ENCODE measurements at regions not wholly inside any gene's neighbourhood (a gene's known extent, or its start where the extent isn't known, plus 50 kb on each side); places are given as distances from the start of the nearest gene placed in this dataset.

DNA sequence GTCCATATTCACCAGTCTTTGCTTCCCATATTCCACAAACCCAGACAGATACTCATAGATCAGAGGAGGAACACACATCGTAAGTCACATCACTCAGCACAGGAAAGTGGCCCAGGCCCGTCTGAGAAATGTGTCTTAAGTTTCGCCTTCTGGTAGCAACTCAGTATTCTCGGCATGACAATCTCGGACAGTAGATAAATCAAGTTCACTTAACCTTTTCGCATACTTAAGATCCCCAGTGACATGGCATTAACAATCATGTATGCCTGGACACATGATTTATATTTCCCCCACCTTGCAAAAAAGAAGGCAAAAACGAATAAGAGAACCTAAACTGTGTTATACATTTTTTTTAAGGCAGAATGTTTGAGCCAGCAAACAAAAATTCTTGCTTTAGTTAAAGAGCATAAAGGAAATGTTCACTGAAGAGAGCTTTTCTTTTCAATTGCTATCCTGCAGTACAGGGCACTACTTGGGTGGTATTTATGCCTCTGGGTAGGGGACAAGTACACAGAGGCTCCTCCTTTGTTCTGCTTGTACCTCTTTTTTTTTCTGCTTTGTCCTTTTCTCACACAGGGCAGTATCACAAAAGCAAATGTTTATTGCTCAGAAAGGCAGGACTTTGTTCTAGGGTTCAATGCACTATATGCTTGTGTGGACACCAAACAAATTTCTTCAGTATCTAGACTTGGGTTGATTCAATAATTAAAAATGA, 360.6 kb downstream of the TDRD3 start:
- H3K4me2 ChIP-seq = no peak overlapping the region
- 60% methylated on average over 7 of the region's 7 CpGs for WGBS (ENCODE audit: low lambda C conversion rate, missing lambda C conversion rate)
- no peak overlapping the region for H3K27ac ChIP-seq
- H3K4me3 ChIP-seq = no peak overlapping the region
- DNase-seq (ENCODE audit: low spot score) = no peak
- H4K20me1 ChIP-seq (ENCODE audit: insufficient read depth, poor library complexity, severe bottlenecking) = no peaks in the 10 kb centered on the region
- no peak overlapping the region for H2AFZ ChIP-seq
- no peaks in the 10 kb centered on the region for H3K27me3 ChIP-seq
- no peaks in the 10 kb centered on the region for H3K79me2 ChIP-seq
- H3K36me3 ChIP-seq (replicated peaks; ENCODE audit: insufficient read depth, low read depth) = no peaks in the 10 kb centered on the region
- H3K4me1 ChIP-seq (ENCODE audit: insufficient read depth) = peaks cover 10% of the 10 kb centered on the region
- no peaks in the 10 kb centered on the region for H3K9me3 ChIP-seq (ENCODE audit: low read depth)
- TF ChIP-seq EZH2 (IDR thresholded peaks at IDR 0.05; ENCODE audit: borderline replicate concordance) = no peak
- TF ChIP-seq, protein P1, sequence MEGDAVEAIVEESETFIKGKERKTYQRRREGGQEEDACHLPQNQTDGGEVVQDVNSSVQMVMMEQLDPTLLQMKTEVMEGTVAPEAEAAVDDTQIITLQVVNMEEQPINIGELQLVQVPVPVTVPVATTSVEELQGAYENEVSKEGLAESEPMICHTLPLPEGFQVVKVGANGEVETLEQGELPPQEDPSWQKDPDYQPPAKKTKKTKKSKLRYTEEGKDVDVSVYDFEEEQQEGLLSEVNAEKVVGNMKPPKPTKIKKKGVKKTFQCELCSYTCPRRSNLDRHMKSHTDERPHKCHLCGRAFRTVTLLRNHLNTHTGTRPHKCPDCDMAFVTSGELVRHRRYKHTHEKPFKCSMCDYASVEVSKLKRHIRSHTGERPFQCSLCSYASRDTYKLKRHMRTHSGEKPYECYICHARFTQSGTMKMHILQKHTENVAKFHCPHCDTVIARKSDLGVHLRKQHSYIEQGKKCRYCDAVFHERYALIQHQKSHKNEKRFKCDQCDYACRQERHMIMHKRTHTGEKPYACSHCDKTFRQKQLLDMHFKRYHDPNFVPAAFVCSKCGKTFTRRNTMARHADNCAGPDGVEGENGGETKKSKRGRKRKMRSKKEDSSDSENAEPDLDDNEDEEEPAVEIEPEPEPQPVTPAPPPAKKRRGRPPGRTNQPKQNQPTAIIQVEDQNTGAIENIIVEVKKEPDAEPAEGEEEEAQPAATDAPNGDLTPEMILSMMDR (IDR thresholded peaks at IDR 0.05; ENCODE audit: poor library complexity) = no peak
- no peak for TF ChIP-seq EZH2phosphoT487 (IDR thresholded peaks at IDR 0.05; ENCODE audit: low read depth, severe bottlenecking, unreplicated experiment)
- no peaks in the 10 kb centered on the region for H3K9me2 ChIP-seq (replicated peaks; ENCODE audit: insufficient read depth)

DNA sequence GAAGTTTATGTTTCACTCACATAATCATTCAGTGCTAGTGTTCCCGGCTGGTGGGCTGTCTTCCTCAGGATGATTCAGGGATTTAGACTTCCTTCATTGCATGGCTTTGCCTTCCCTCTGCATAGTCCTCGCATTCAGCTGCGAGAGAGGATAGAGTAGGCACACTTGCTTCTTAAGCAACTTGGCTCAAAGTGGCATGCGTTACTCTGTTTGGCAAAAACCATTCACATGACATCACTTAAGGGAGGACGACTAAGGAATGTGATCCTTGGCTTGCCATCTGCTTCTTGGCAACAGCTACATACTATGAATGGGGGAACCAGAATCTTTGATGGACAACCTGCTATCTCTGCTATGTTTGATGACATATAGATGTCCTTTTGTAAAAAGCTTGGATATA, 359.3 kb downstream of the TDRD3 start:
- TF ChIP-seq EZH2 (IDR thresholded peaks at IDR 0.05; ENCODE audit: borderline replicate concordance) (no peak), EZH2phosphoT487 (IDR thresholded peaks at IDR 0.05; ENCODE audit: low read depth, severe bottlenecking, unreplicated experiment) (no peak)
- TF ChIP-seq, protein P1 (IDR thresholded peaks at IDR 0.05; ENCODE audit: poor library complexity) = no peak
- H3K27me3 ChIP-seq = no peaks in the 10 kb centered on the region
- H3K27ac ChIP-seq = peak overlapping the region; percentile 9
- peaks cover 10% of the 10 kb centered on the region for H3K4me1 ChIP-seq (ENCODE audit: insufficient read depth)
- no peak overlapping the region for H3K4me2 ChIP-seq
- H3K9me2 ChIP-seq (replicated peaks; ENCODE audit: insufficient read depth) = no peaks in the 10 kb centered on the region
- H3K4me3 ChIP-seq = no peak overlapping the region
- H2AFZ ChIP-seq = no peak overlapping the region
- no peaks in the 10 kb centered on the region for H3K36me3 ChIP-seq (replicated peaks; ENCODE audit: insufficient read depth, low read depth)
- no peaks in the 10 kb centered on the region for H3K79me2 ChIP-seq
- no peaks in the 10 kb centered on the region for H4K20me1 ChIP-seq (ENCODE audit: insufficient read depth, poor library complexity, severe bottlenecking)
- DNase-seq (ENCODE audit: low spot score) = no peak
- 60% methylated on average over 5 of the region's 5 CpGs for WGBS (ENCODE audit: low lambda C conversion rate, missing lambda C conversion rate)
- H3K9me3 ChIP-seq (ENCODE audit: low read depth) = no peaks in the 10 kb centered on the region

DNA sequence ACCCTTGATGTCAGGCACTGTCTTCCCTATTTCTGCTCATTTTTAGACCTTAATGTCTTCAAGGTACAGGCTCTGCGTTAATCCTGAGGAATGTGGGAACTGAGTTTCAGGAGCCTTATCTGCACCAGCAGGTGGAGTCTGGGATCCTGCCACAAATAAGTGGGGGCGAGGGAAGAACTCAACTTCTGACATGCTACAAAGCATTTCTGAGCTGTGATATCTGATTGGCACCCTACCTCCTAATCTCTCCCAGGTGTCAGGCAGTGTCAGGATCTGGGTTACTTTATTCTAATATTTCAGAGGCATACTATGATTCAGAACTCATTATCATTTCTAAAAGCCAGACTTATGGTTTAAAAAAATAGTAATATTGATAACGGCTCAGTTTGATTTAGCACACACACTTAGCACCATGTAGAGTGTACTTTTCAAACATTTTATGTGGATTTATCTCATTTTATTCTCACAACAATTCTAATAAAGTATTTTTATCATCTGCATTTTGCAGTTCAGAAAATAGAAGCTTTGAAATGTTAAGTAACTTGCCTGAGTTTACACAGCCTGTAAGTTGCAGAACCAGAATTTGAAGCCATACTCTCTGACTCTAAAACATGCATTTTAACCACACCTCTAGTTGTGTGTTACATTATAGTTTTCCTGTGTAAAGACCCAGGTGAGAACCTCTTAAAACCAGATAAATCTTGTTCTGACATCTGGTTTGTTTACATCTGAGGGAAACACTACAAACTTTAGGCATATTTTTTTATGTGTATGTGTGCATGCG, 358.6 kb downstream of the TDRD3 start:
- H3K4me1 ChIP-seq (ENCODE audit: insufficient read depth) = peaks cover 10% of the 10 kb centered on the region
- TF ChIP-seq, protein P1 (IDR thresholded peaks at IDR 0.05; ENCODE audit: poor library complexity) = peak; percentile 27
- no peak for TF ChIP-seq EZH2phosphoT487 (IDR thresholded peaks at IDR 0.05; ENCODE audit: low read depth, severe bottlenecking, unreplicated experiment)
- no peaks in the 10 kb centered on the region for H3K9me3 ChIP-seq (ENCODE audit: low read depth)
- no peak overlapping the region for H3K4me2 ChIP-seq
- H2AFZ ChIP-seq = no peak overlapping the region
- no peaks in the 10 kb centered on the region for H3K79me2 ChIP-seq
- DNase-seq (ENCODE audit: low spot score) = peak; percentile 30
- peak overlapping the region; percentile 9 for H3K27ac ChIP-seq
- no peaks in the 10 kb centered on the region for H3K27me3 ChIP-seq
- 52% methylated on average over 4 of the region's 4 CpGs for WGBS (ENCODE audit: low lambda C conversion rate, missing lambda C conversion rate)
- no peaks in the 10 kb centered on the region for H4K20me1 ChIP-seq (ENCODE audit: insufficient read depth, poor library complexity, severe bottlenecking)
- no peaks in the 10 kb centered on the region for H3K36me3 ChIP-seq (replicated peaks; ENCODE audit: insufficient read depth, low read depth)
- H3K9me2 ChIP-seq (replicated peaks; ENCODE audit: insufficient read depth) = no peaks in the 10 kb centered on the region
- no peak overlapping the region for H3K4me3 ChIP-seq

Data from hepatocyte (in vitro differentiated cells).